Vagina (tissue), 2 donors: ENCODE measurements at regions not wholly inside any gene's neighbourhood (a gene's known extent, or its start where the extent isn't known, plus 50 kb on each side); places are given as distances from the start of the nearest gene placed in this dataset.

Source experiments
- DNase-seq, 2 donors: peaks; one replicate each; pipeline ENCODE4 v3.0.0-alpha.2; 2017; ENCODE audit errors: extremely low spot score in 2 of 2
- H3K27ac ChIP-seq: fragments of 200-600 bp; sonication (generic); one replicate; pipeline ENCODE4 v1.5.1; 2019
- H3K27me3 ChIP-seq: fragments of 200-600 bp; sonication (generic); one replicate; pipeline ENCODE4 v1.5.1; 2019
- H3K36me3 ChIP-seq, 2 donors: fragments of 200-600 bp; sonication (generic); one replicate each; pipeline ENCODE4 v1.5.1; 2017 to 2019
- H3K4me1 ChIP-seq: fragments of 200-600 bp; sonication (generic); one replicate; pipeline ENCODE4 v1.5.1; 2019
- H3K4me3 ChIP-seq, 2 donors: fragments of 200-600 bp; sonication (generic); 1 replicate in 1 of 2; 2 replicates in 1 of 2; pipeline ENCODE4 v1.5.1; 2016 to 2019
- H3K9me3 ChIP-seq: fragments of 200-600 bp; sonication (generic); one replicate; pipeline ENCODE4 v1.5.1; 2019
- CTCF ChIP-seq, 3 experiments: fragments of 450-650 bp in 2 of 3; fragments of 200-600 bp in 1 of 3; sonication (generic) in 1 of 3; IDR thresholded peaks; one replicate each; pipeline ENCODE4 v1.5.1; 2017 to 2019; ENCODE audit warnings: antibody characterized with exemption in 3 of 3, mild to moderate bottlenecking in 2 of 3, moderate library complexity in 2 of 3
- POLR2A ChIP-seq, 2 donors: fragments of 450-650 bp; IDR thresholded peaks; one replicate each; pipeline ENCODE4 v1.6.1; 2017; ENCODE audit warnings: antibody characterized with exemption in 2 of 2, mild to moderate bottlenecking in 2 of 2, moderate library complexity in 2 of 2
- POLR2AphosphoS5 ChIP-seq, 2 donors: sonication (generic); formaldehyde crosslinking; IDR thresholded peaks; one replicate each; pipeline ENCODE4 v1.9.0; 2017; ENCODE audit warnings: antibody characterized with exemption in 2 of 2, mild to moderate bottlenecking in 2 of 2, low read depth in 1 of 2; ENCODE audit not compliant: insufficient read depth in 1 of 2
- intact Hi-C: fragments of 100-400 bp; cut with DNase I; formaldehyde crosslinking; loops from one replicate; pipeline ENCODE4 v1.15.1; 2023

GRCh38 chr3:76010252-76010651 is 224.9 kb upstream of the ZNF717 start:
- no peak for DNase-seq
- Histone ChIP-seq H3K36me3 (no peaks in the 10 kb centered on the region), H3K4me1 (no peaks in the 10 kb centered on the region), H3K9me3 (no peaks in the 10 kb centered on the region), H3K27ac (no peak overlapping the region), H3K27me3 (no peaks in the 10 kb centered on the region), H3K4me3 (no peak overlapping the region)
- TF ChIP-seq POLR2A (IDR thresholded peaks at IDR 0.05) = no peak
- TF ChIP-seq CTCF (IDR thresholded peaks at IDR 0.05) = no peak
- TF ChIP-seq POLR2AphosphoS5 (IDR thresholded peaks at IDR 0.05; ENCODE audit: insufficient read depth in 1 of 2, low read depth in 1 of 2) = no peak
- intact Hi-C loops = loop anchor here (5.0 kb wide), 1 partner anchor 1322 kb away; no protein-coding TSS in a partner anchor

- intact Hi-C loops = loop anchor here (5.0 kb wide), 1 partner anchor 1321 kb away; no protein-coding TSS in a partner anchor
- Histone ChIP-seq H3K27me3 (no peaks in the 10 kb centered on the region), H3K4me1 (no peaks in the 10 kb centered on the region), H3K4me3 (no peak overlapping the region), H3K27ac (no peak overlapping the region), H3K36me3 (no peaks in the 10 kb centered on the region), H3K9me3 (no peaks in the 10 kb centered on the region)
- no peak for TF ChIP-seq CTCF (IDR thresholded peaks at IDR 0.05)
- TF ChIP-seq POLR2A (IDR thresholded peaks at IDR 0.05) = no peak
- TF ChIP-seq POLR2AphosphoS5 (IDR thresholded peaks at IDR 0.05; ENCODE audit: insufficient read depth in 1 of 2, low read depth in 1 of 2) = no peak
- DNase-seq = no peak
These were observed 225.8 kb upstream of the ZNF717 start for GRCh38 chr3:76011121-76011520.

GRCh38 chr3:76015496-76015895 is 230.1 kb upstream of the ZNF717 start:
- no peak for DNase-seq
- Histone ChIP-seq H3K9me3 (no peaks in the 10 kb centered on the region), H3K4me1 (no peaks in the 10 kb centered on the region), H3K36me3 (no peaks in the 10 kb centered on the region), H3K27me3 (no peaks in the 10 kb centered on the region), H3K4me3 (no peak overlapping the region), H3K27ac (no peak overlapping the region)
- TF ChIP-seq POLR2AphosphoS5 (IDR thresholded peaks at IDR 0.05; ENCODE audit: insufficient read depth in 1 of 2, low read depth in 1 of 2) = no peak
- TF ChIP-seq CTCF (IDR thresholded peaks at IDR 0.05) = no peak
- no peak for TF ChIP-seq POLR2A (IDR thresholded peaks at IDR 0.05)
- intact Hi-C loops = no loop called here

GRCh38 chr3:76016111-76016510 is 230.8 kb upstream of the ZNF717 start:
- Histone ChIP-seq H3K4me1 (no peaks in the 10 kb centered on the region), H3K27ac (no peak overlapping the region), H3K4me3 (no peak overlapping the region), H3K36me3 (no peaks in the 10 kb centered on the region), H3K27me3 (no peaks in the 10 kb centered on the region), H3K9me3 (no peaks in the 10 kb centered on the region)
- TF ChIP-seq POLR2AphosphoS5 (IDR thresholded peaks at IDR 0.05; ENCODE audit: insufficient read depth in 1 of 2, low read depth in 1 of 2) = no peak
- TF ChIP-seq CTCF (IDR thresholded peaks at IDR 0.05) = no peak
- TF ChIP-seq POLR2A (IDR thresholded peaks at IDR 0.05) = no peak
- DNase-seq = no peak
- intact Hi-C loops = no loop called here

- intact Hi-C loops = no loop called here
These were observed 231.6 kb upstream of the ZNF717 start for GRCh38 chr3:76016769-76017439.

More at GRCh38 chr3:76016769-76017439, 231.6 kb upstream of the ZNF717 start:
- no peaks in the 10 kb centered on the region for H3K4me1 ChIP-seq
- no peaks in the 10 kb centered on the region for H3K9me3 ChIP-seq
- TF ChIP-seq CTCF (IDR thresholded peaks at IDR 0.05) (no peak), POLR2AphosphoS5 (IDR thresholded peaks at IDR 0.05; ENCODE audit: insufficient read depth in 1 of 2, low read depth in 1 of 2) (no peak), POLR2A (IDR thresholded peaks at IDR 0.05) (no peak)
- H3K4me3 ChIP-seq = no peak overlapping the region
- no peaks in the 10 kb centered on the region for H3K36me3 ChIP-seq
- H3K27me3 ChIP-seq = no peaks in the 10 kb centered on the region
- no peak overlapping the region for H3K27ac ChIP-seq
- no peak for DNase-seq
